Gastrocnemius medialis (tissue), 4 donors: ENCODE measurements at regions not wholly inside any gene's neighbourhood (a gene's known extent, or its start where the extent isn't known, plus 50 kb on each side); places are given as distances from the start of the nearest gene placed in this dataset.

ENCODE experiments used
- ATAC-seq, 2 donors: fragments of 150-250 bp; one replicate each; pipeline ENCODE4 v1.9.1; 2016
- DNase-seq, 2 donors: peaks; one replicate each; pipeline ENCODE4 v3.0.0-alpha.2; 2019
- H3K27ac ChIP-seq, 4 donors: fragments of 200-600 bp; sonication (generic); 1 replicate in 1 of 4; 2 replicates in 3 of 4; pipeline ENCODE4 v1.5.1; 2016 to 2018; ENCODE audit warnings: mild to moderate bottlenecking in 2 of 4, moderate library complexity in 1 of 4
- H3K27me3 ChIP-seq, 3 donors: fragments of 200-600 bp; sonication (generic) in 2 of 3; 1 replicate in 1 of 3; 2 replicates in 2 of 3; pipeline versions ENCODE4 v1.5.1 to v1.6.0; 2016 to 2019; ENCODE audit warnings: mild to moderate bottlenecking in 1 of 3, moderate library complexity in 1 of 3
- H3K36me3 ChIP-seq, 2 donors: fragments of 200-600 bp; sonication (generic) in 1 of 2; one replicate each; pipeline ENCODE4 v1.5.1; 2017 to 2018
- H3K4me1 ChIP-seq, 2 donors: fragments of 200-600 bp; sonication (generic) in 1 of 2; one replicate each; pipeline ENCODE4 v1.5.1; 2016 to 2017; ENCODE audit warnings: mild to moderate bottlenecking in 2 of 2
- H3K4me3 ChIP-seq, 4 donors: fragments of 200-600 bp; sonication (generic) in 3 of 4; 1 replicate in 1 of 4; 2 replicates in 3 of 4; pipeline ENCODE4 v1.5.1; 2016 to 2019; ENCODE audit warnings: mild to moderate bottlenecking in 2 of 4
- H3K9me3 ChIP-seq, 3 donors: fragments of 200-600 bp; sonication (generic) in 2 of 3; 1 replicate in 1 of 3; 2 replicates in 2 of 3; pipeline ENCODE4 v1.5.1; 2016 to 2019
- CTCF ChIP-seq, 5 experiments: fragments of 450-650 bp in 3 of 5; fragments of 200-600 bp in 2 of 5; sonication (generic) in 2 of 5; IDR thresholded peaks in 4 of 5; conservative IDR thresholded peaks in 1 of 5; 1 replicate in 4 of 5; 2 replicates in 1 of 5; pipeline ENCODE4 v1.5.1; 2016 to 2019; ENCODE audit warnings: antibody characterized with exemption in 5 of 5, mild to moderate bottlenecking in 3 of 5, moderate library complexity in 3 of 5
- POLR2A ChIP-seq, 2 donors: fragments of 450-650 bp; IDR thresholded peaks; one replicate each; pipeline ENCODE4 v1.6.1; 2017; ENCODE audit warnings: antibody characterized with exemption in 2 of 2, mild to moderate bottlenecking in 2 of 2, moderate library complexity in 2 of 2
- in situ Hi-C, 4 donors: fragments of 200-750 bp; cut with MboI; loops; one replicate each; pipeline versions ENCODE4 v1.15.0 to v1.8.0; 2017; ENCODE audit warnings: low sequenced_read_pairs in 4 of 4
- intact Hi-C: fragments of 100-400 bp; cut with DNase I; formaldehyde crosslinking; loops from one replicate; pipeline ENCODE4 v1.15.1; 2023; ENCODE audit warnings: low total_unique reads

DNA sequence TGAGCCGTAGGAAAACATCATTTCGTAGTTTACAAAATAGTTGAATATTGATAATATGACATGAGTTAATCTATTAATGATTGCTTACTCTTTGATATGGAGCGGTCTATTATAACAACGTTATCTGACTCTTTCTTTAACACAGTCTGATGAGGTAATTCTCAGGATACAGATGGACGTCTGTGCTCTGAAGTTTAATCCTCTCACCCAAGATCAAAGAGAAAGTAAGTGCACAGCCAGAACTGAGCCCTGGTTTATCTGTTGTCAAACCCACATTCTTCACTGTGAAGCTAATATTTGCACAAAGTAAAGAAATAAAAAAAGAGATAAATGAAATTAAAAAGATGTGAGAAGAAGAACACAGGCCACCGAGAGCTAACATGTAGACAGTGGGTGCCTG, 190.9 kb upstream of the COPS8 start:
- ATAC-seq (no peak), DNase-seq (no peak)
- in situ Hi-C loops, result no loop called here
- no peak overlapping the region for H3K27ac ChIP-seq
- H3K4me1 ChIP-seq, result no peaks in the 10 kb centered on the region
- H3K27me3 ChIP-seq, result no peaks in the 10 kb centered on the region
- no peaks in the 10 kb centered on the region for H3K9me3 ChIP-seq
- H3K36me3 ChIP-seq, result no peaks in the 10 kb centered on the region
- intact Hi-C loops, result no loop called here
- no peak overlapping the region for H3K4me3 ChIP-seq
- no peak for TF ChIP-seq POLR2A (IDR thresholded peaks at IDR 0.05)
- TF ChIP-seq CTCF (IDR thresholded peaks at IDR 0.05 in 4 of 5, conservative IDR thresholded peaks at IDR 0.05 in 1 of 5), result no peak

DNA sequence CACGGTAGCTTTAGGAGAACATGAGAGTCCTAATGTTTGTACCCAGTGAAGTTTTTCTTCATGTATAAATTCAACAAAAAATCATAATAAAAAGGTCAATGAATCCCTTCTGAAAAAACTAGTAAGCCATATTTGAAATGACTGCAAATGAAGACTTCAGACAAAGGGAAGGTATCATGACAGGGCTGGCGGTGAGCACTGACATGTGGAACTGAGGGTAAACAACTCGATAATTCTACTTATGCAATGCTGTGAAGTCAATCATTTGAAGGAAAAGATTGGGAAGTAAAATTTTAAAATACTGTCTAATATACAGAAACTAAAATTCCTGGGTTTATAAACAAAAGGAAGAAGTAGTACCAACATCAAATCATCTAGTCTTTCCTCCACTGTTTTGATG, 190.2 kb upstream of the COPS8 start:
- in situ Hi-C loops, result no loop called here

DNA sequence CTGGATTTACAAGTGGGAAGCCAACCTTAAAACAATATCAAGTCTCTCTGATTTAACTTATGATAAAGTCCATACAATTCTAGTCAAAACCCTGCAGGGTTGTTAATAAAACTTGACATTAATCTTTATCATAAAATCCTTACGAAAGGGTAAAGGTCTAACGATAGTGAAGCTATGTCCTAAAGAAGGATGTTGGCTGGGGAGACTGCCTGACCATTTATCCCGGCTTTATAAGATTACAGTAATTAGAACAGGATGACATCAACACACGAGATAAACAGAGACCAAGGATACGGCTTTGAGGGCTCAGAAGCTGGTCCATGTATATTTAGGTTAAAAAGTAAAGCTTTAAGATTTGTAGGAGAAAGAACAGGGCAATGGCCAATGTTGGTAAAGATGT, 189.0 kb upstream of the COPS8 start:
- in situ Hi-C loops (no loop called here), intact Hi-C loops (no loop called here)
- DNase-seq (no peak), ATAC-seq (no peak)
- Histone ChIP-seq H3K4me3 (no peak overlapping the region), H3K36me3 (no peaks in the 10 kb centered on the region), H3K4me1 (no peaks in the 10 kb centered on the region), H3K27ac (no peak overlapping the region), H3K9me3 (no peaks in the 10 kb centered on the region), H3K27me3 (no peaks in the 10 kb centered on the region)
- no peak for TF ChIP-seq POLR2A (IDR thresholded peaks at IDR 0.05)
- no peak for TF ChIP-seq CTCF (IDR thresholded peaks at IDR 0.05 in 4 of 5, conservative IDR thresholded peaks at IDR 0.05 in 1 of 5)

More for the DNA sequence above, 190.2 kb upstream of the COPS8 start:
- DNase-seq (no peak), ATAC-seq (no peak)
- Histone ChIP-seq H3K9me3 (no peaks in the 10 kb centered on the region), H3K4me1 (no peaks in the 10 kb centered on the region), H3K27ac (no peak overlapping the region), H3K4me3 (no peak overlapping the region), H3K27me3 (no peaks in the 10 kb centered on the region), H3K36me3 (no peaks in the 10 kb centered on the region)
- TF ChIP-seq POLR2A (IDR thresholded peaks at IDR 0.05) (no peak), CTCF (IDR thresholded peaks at IDR 0.05 in 4 of 5, conservative IDR thresholded peaks at IDR 0.05 in 1 of 5) (no peak)
- intact Hi-C loops, result no loop called here

DNA sequence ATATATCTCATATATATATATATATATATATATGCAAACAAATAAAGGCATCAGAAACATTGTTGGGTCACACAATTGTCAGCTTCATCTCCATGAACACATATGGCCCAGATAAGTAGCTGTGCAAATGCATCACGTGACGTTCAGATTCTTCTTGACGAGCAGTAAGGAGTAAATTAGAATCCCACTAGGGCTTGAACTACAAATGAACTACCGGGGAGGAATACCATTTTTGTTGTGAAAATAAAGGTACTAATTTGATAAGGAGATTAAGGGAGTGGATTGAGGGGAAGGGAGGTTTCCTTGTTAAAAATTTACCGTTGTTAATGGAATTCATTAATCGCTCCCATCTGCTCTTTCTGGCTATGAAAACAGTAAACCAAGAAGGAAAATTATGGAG, 186.5 kb upstream of the COPS8 start:
- no peaks in the 10 kb centered on the region for H3K9me3 ChIP-seq
- H3K4me1 ChIP-seq, result no peaks in the 10 kb centered on the region
- no peak for ATAC-seq
- TF ChIP-seq CTCF (IDR thresholded peaks at IDR 0.05 in 4 of 5, conservative IDR thresholded peaks at IDR 0.05 in 1 of 5) (no peak), POLR2A (IDR thresholded peaks at IDR 0.05) (no peak)
- no peak for DNase-seq
- no peaks in the 10 kb centered on the region for H3K36me3 ChIP-seq
- H3K4me3 ChIP-seq, result no peak overlapping the region
- in situ Hi-C loops, result no loop called here
- intact Hi-C loops, result no loop called here
- H3K27me3 ChIP-seq, result no peaks in the 10 kb centered on the region
- H3K27ac ChIP-seq, result no peak overlapping the region

DNA sequence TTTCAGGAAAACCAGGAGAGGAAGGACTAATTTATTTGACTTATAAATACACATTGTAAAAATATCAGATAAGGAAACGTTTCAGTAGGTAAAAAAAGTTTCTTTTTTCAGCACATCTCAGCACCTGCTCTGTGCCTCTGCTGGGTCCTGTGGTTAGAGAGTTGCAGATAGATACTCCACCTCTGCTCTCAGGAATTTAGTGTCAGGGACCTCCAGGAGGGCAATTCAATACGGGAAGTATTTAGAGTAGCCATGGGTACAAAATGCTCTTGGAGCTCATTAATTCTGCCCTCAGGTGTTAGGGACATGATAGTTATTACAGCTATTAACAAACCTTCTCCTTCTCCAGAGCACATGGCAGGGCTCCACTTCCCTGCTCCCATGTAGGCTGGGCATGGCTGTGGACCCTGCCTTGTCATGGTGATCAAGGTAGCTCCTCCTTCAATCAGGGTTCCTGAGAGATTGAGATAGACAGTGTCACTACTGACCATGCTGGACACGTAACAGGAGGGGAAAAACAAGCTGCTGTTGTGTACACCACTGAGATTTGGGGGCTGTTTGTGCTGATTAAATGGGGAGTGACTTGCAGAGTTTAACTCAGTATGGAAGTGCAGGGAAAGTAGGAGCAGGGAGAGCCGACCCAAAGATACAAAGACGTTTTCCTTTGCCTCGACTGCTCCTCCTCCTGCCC, 185.6 kb upstream of the COPS8 start:
- Histone ChIP-seq H3K27ac (no peak overlapping the region), H3K4me1 (no peaks in the 10 kb centered on the region), H3K27me3 (peaks cover 0 to 4% (median 0%) of the 10 kb centered on the region in 3 donors), H3K9me3 (no peaks in the 10 kb centered on the region), H3K36me3 (no peaks in the 10 kb centered on the region), H3K4me3 (no peak overlapping the region)
- in situ Hi-C loops (no loop called here), intact Hi-C loops (no loop called here)
- no peak for DNase-seq
- no peak for ATAC-seq
- TF ChIP-seq CTCF (IDR thresholded peaks at IDR 0.05 in 4 of 5, conservative IDR thresholded peaks at IDR 0.05 in 1 of 5) (no peak), POLR2A (IDR thresholded peaks at IDR 0.05) (no peak)
